ENCODE measurements at regions not wholly inside any gene's neighbourhood (a gene's known extent, or its start where the extent isn't known, plus 50 kb on each side); places are given as distances from the start of the nearest gene placed in this dataset.

GRCh38 chr3:40923143-40923542 is 276.2 kb upstream of the CTNNB1 start:
- Histone ChIP-seq H3K9ac (no peak overlapping the region), H3K9me3 (ENCODE audit: low read depth) (no peaks in the 10 kb centered on the region), H2AFZ (replicated peaks) (no peak overlapping the region), H3F3A (ENCODE audit: low read depth) (no peaks in the 10 kb centered on the region), H3K79me2 (ENCODE audit: low read depth) (no peaks in the 10 kb centered on the region), H3K4me2 (no peak overlapping the region), H3K4me1 (peaks cover 14% of the 10 kb centered on the region), H4K20me1 (ENCODE audit: low read depth) (no peaks in the 10 kb centered on the region), H3K27me3 (no peaks in the 10 kb centered on the region), H3K36me3 (no peaks in the 10 kb centered on the region), H3K27ac (no peak overlapping the region), H3K4me3 (no peak overlapping the region)
- peaks cover 14% of the 10 kb centered on the region for H3K4me1 Mint-ChIP-seq
- no peaks in the 10 kb centered on the region for H3K36me3 Mint-ChIP-seq
- H3K27me3 Mint-ChIP-seq (ENCODE audit: insufficient read depth, low read depth): peaks cover 2% of the 10 kb centered on the region
- H3K27ac Mint-ChIP-seq: no peak overlapping the region
- TF ChIP-seq EZH2 (IDR thresholded peaks at IDR 0.05): no peak
- TF ChIP-seq CTCF (IDR thresholded peaks at IDR 0.05): no peak
- TF ChIP-seq EZH2phosphoT487 (IDR thresholded peaks at IDR 0.05): no peak
- H3K4me3 Mint-ChIP-seq: no peak overlapping the region
- no peak for DNase-seq (ENCODE audit: low spot score)
- no peaks in the 10 kb centered on the region for H3K9me3 Mint-ChIP-seq

- Histone ChIP-seq H3K27ac (no peak overlapping the region), H3K4me3 (no peak overlapping the region), H3K27me3 (no peaks in the 10 kb centered on the region), H3K79me2 (ENCODE audit: low read depth) (no peaks in the 10 kb centered on the region), H3F3A (ENCODE audit: low read depth) (no peaks in the 10 kb centered on the region), H3K36me3 (no peaks in the 10 kb centered on the region), H2AFZ (replicated peaks) (no peak overlapping the region), H4K20me1 (ENCODE audit: low read depth) (no peaks in the 10 kb centered on the region), H3K9me3 (ENCODE audit: low read depth) (no peaks in the 10 kb centered on the region), H3K4me2 (no peak overlapping the region), H3K4me1 (peaks cover 14% of the 10 kb centered on the region), H3K9ac (no peak overlapping the region)
- H3K4me1 Mint-ChIP-seq: peaks cover 14% of the 10 kb centered on the region
- TF ChIP-seq EZH2phosphoT487 (IDR thresholded peaks at IDR 0.05) (no peak), EZH2 (IDR thresholded peaks at IDR 0.05) (no peak), CTCF (IDR thresholded peaks at IDR 0.05) (no peak)
- H3K27ac Mint-ChIP-seq: no peak overlapping the region
- no peak overlapping the region for H3K4me3 Mint-ChIP-seq
- peaks cover 2% of the 10 kb centered on the region for H3K27me3 Mint-ChIP-seq (ENCODE audit: insufficient read depth, low read depth)
- no peaks in the 10 kb centered on the region for H3K9me3 Mint-ChIP-seq
- no peaks in the 10 kb centered on the region for H3K36me3 Mint-ChIP-seq
- no peak for DNase-seq (ENCODE audit: low spot score)
Measured at GRCh38 chr3:40923651-40924050, 275.7 kb upstream of the CTNNB1 start.

- Histone ChIP-seq H2AFZ (replicated peaks) (peak overlapping the region; percentile 0), H3K4me1 (peaks cover 14% of the 10 kb centered on the region), H3K36me3 (no peaks in the 10 kb centered on the region), H3K4me3 (no peak overlapping the region), H3K9me3 (ENCODE audit: low read depth) (no peaks in the 10 kb centered on the region), H3F3A (ENCODE audit: low read depth) (no peaks in the 10 kb centered on the region), H4K20me1 (ENCODE audit: low read depth) (no peaks in the 10 kb centered on the region), H3K79me2 (ENCODE audit: low read depth) (no peaks in the 10 kb centered on the region), H3K9ac (no peak overlapping the region), H3K27me3 (no peaks in the 10 kb centered on the region), H3K4me2 (peak overlapping the region; percentile 28), H3K27ac (no peak overlapping the region)
- no peaks in the 10 kb centered on the region for H3K9me3 Mint-ChIP-seq
- TF ChIP-seq EZH2 (IDR thresholded peaks at IDR 0.05) (no peak), EZH2phosphoT487 (IDR thresholded peaks at IDR 0.05) (no peak), CTCF (IDR thresholded peaks at IDR 0.05) (no peak)
- DNase-seq (ENCODE audit: low spot score): no peak
- H3K27ac Mint-ChIP-seq: no peak overlapping the region
- H3K36me3 Mint-ChIP-seq: no peaks in the 10 kb centered on the region
- H3K4me1 Mint-ChIP-seq: peaks cover 14% of the 10 kb centered on the region
- H3K27me3 Mint-ChIP-seq (ENCODE audit: insufficient read depth, low read depth): peaks cover 2% of the 10 kb centered on the region
- no peak overlapping the region for H3K4me3 Mint-ChIP-seq
Measured at GRCh38 chr3:40924559-40925141, 274.7 kb upstream of the CTNNB1 start.

All from neural progenitor cell (in vitro differentiated cells).